ENCODE measurements at regions not wholly inside any gene's neighbourhood (a gene's known extent, or its start where the extent isn't known, plus 50 kb on each side); places are given as distances from the start of the nearest gene placed in this dataset.

DNA sequence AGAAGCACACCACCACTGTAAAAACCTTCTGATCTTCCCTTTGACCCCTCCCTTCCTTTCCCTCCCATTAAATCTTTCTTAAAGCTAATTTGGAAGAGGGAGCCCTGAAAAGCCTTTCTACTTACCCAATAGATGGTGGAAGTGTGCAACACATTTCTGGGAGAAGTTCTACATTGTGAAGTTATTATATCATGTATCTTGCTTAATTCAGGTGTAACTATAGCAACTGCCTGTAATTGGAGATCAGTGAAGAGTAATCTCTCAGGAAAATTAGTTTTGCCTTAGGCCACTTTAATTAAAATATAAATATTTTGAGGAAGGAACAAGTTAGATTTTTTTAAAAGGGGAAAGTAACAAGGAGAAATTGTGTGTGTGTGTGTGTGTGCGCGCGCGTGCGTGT is 266.0 kb downstream of the SH3BP4 start:
- TF ChIP-seq, protein P1, sequence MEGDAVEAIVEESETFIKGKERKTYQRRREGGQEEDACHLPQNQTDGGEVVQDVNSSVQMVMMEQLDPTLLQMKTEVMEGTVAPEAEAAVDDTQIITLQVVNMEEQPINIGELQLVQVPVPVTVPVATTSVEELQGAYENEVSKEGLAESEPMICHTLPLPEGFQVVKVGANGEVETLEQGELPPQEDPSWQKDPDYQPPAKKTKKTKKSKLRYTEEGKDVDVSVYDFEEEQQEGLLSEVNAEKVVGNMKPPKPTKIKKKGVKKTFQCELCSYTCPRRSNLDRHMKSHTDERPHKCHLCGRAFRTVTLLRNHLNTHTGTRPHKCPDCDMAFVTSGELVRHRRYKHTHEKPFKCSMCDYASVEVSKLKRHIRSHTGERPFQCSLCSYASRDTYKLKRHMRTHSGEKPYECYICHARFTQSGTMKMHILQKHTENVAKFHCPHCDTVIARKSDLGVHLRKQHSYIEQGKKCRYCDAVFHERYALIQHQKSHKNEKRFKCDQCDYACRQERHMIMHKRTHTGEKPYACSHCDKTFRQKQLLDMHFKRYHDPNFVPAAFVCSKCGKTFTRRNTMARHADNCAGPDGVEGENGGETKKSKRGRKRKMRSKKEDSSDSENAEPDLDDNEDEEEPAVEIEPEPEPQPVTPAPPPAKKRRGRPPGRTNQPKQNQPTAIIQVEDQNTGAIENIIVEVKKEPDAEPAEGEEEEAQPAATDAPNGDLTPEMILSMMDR (IDR thresholded peaks at IDR 0.05; ENCODE audit: partially characterized antibody, unreplicated experiment): no peak
- Mint-ChIP-seq H3K4me1 (ENCODE audit: low read depth, unreplicated experiment) (peaks cover 13% of the 10 kb centered on the region), H3K9me3 (ENCODE audit: unreplicated experiment) (peaks cover 3% of the 10 kb centered on the region), H3K27ac (ENCODE audit: unreplicated experiment) (no peak overlapping the region), H3K36me3 (ENCODE audit: unreplicated experiment) (no peaks in the 10 kb centered on the region), H3K4me3 (ENCODE audit: unreplicated experiment) (no peak overlapping the region), H3K27me3 (ENCODE audit: unreplicated experiment) (no peaks in the 10 kb centered on the region)
- DNase-seq: no peak

DNA sequence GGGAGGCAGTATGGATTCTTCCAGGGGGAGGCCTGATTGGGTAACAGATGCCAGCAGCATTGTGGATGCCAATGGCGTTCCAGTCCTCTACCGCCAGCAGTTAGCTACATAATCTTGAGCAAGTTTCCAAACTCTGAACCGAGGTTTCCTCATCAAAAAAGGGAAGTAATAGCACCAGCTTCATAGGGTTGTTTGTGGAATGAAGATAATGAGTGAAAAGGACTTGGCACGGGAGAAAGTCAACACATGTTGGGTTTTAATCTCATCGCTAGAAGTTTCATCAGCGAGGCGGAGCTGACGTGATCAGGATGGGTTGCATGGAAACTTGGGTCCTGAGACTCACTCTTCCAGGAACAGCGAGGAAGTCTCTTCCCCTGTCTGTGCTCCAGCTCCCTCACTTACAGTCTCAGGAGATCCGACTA is 266.7 kb downstream of the SH3BP4 start:
- no peak for DNase-seq
- TF ChIP-seq, protein P1 (IDR thresholded peaks at IDR 0.05; ENCODE audit: partially characterized antibody, unreplicated experiment): no peak
- Mint-ChIP-seq H3K27me3 (ENCODE audit: unreplicated experiment) (no peaks in the 10 kb centered on the region), H3K27ac (ENCODE audit: unreplicated experiment) (peak overlapping the region; percentile 25), H3K4me3 (ENCODE audit: unreplicated experiment) (peak overlapping the region; percentile 6), H3K4me1 (ENCODE audit: low read depth, unreplicated experiment) (peaks cover 10% of the 10 kb centered on the region), H3K36me3 (ENCODE audit: unreplicated experiment) (no peaks in the 10 kb centered on the region), H3K9me3 (ENCODE audit: unreplicated experiment) (peaks cover 3% of the 10 kb centered on the region)

DNA sequence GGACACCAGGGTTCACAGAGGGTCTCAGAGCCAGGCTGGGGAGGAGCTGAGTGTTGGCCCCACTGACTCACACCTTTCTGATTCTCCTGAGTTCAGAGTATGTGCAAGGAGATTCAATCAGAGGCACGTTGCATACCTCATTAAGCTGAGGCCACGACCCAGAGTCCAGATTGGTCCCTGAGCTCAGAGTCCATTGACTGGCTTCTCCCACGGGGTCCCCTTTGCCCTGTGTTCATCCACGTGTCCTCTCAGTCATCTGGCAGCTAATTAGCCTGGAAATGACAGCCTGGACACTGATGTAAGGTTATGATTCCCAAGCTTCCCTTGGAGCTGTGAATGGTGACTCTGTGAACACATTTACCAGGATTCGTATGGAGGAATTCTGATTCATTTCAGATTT is 267.2 kb downstream of the SH3BP4 start:
- peaks cover 3% of the 10 kb centered on the region for H3K9me3 Mint-ChIP-seq (ENCODE audit: unreplicated experiment)

DNA sequence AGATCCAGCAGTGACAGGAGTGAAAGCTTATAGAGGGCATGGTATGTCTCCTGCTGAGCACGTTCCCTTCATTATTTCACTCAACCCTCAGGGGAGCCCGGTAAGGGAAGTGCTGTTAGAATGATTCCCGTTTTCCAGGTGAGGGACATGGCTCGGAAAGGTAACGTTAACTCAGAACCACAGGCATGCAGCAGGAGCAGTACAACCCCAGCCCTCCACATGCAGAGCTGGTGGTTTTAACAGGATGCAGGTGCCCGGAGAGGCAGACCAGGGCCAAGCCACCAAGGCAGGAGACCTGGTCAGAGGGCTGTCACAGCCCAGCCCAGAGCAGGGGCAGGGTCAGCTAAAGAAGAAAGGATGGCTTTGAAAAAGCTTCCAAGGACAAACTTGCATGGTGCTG is 268.5 kb downstream of the SH3BP4 start:
- Mint-ChIP-seq H3K9me3 (ENCODE audit: unreplicated experiment) (peaks cover 3% of the 10 kb centered on the region), H3K36me3 (ENCODE audit: unreplicated experiment) (no peaks in the 10 kb centered on the region), H3K4me1 (ENCODE audit: low read depth, unreplicated experiment) (peaks cover 9% of the 10 kb centered on the region), H3K27ac (ENCODE audit: unreplicated experiment) (no peak overlapping the region), H3K27me3 (ENCODE audit: unreplicated experiment) (no peaks in the 10 kb centered on the region), H3K4me3 (ENCODE audit: unreplicated experiment) (no peak overlapping the region)
- TF ChIP-seq, protein P1 (IDR thresholded peaks at IDR 0.05; ENCODE audit: partially characterized antibody, unreplicated experiment): no peak
- DNase-seq: no peak

More for the DNA sequence above, 267.2 kb downstream of the SH3BP4 start:
- H3K27me3 Mint-ChIP-seq (ENCODE audit: unreplicated experiment): no peaks in the 10 kb centered on the region
- H3K27ac Mint-ChIP-seq (ENCODE audit: unreplicated experiment): peak overlapping the region; percentile 25
- H3K4me3 Mint-ChIP-seq (ENCODE audit: unreplicated experiment): no peak overlapping the region
- DNase-seq: peak; percentile 77
- TF ChIP-seq, protein P1 (IDR thresholded peaks at IDR 0.05; ENCODE audit: partially characterized antibody, unreplicated experiment): no peak
- H3K4me1 Mint-ChIP-seq (ENCODE audit: low read depth, unreplicated experiment): peaks cover 9% of the 10 kb centered on the region
- H3K36me3 Mint-ChIP-seq (ENCODE audit: unreplicated experiment): no peaks in the 10 kb centered on the region

DNA sequence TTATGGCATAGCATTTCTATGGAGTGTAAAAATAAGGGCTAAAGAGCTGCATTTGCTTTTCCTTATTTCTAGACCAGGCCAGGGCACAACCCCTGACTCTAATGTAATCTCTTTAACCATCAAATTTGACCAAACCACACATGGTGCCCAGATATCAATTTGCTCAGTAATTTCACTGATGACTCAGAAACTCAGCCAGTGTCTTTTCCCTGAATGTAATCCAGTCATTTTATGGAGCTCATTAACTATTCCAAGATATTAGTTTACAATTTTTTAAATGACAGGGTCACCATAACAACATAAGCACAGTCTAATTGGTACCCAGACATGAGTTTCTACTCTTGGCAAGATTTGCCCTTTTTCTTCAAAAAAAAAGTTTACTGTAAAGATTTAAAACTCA is 270.8 kb upstream of the AGAP1 start:
- DNase-seq: no peak
- no peaks in the 10 kb centered on the region for H3K36me3 Mint-ChIP-seq (ENCODE audit: unreplicated experiment)
- H3K27me3 Mint-ChIP-seq (ENCODE audit: unreplicated experiment): no peaks in the 10 kb centered on the region
- H3K27ac Mint-ChIP-seq (ENCODE audit: unreplicated experiment): no peak overlapping the region
- H3K4me3 Mint-ChIP-seq (ENCODE audit: unreplicated experiment): no peak overlapping the region
- H3K4me1 Mint-ChIP-seq (ENCODE audit: low read depth, unreplicated experiment): peaks cover 9% of the 10 kb centered on the region
- no peaks in the 10 kb centered on the region for H3K9me3 Mint-ChIP-seq (ENCODE audit: unreplicated experiment)
- TF ChIP-seq, protein P1 (IDR thresholded peaks at IDR 0.05; ENCODE audit: partially characterized antibody, unreplicated experiment): no peak
